Activated T-helper 1 cell treated with anti-CD3 and anti-CD28 coated beads, Interleukin-2, amount 50 U/mL, for 16 hours (primary cell): ENCODE measurements at regions not wholly inside any gene's neighbourhood (a gene's known extent, or its start where the extent isn't known, plus 50 kb on each side); places are given as distances from the start of the nearest gene placed in this dataset.
"Not testable (repeated sequence)": the region's sequence is repeated elsewhere in the genome, so short reads cannot be mapped to it uniquely, and the experiment has no call there.

Experiments
- DNase-seq, 2 donors: peaks; one replicate each; pipeline ENCODE4 v3.0.0-alpha.2; 2020; ENCODE audit warnings: low read depth in 1 of 2, low spot score in 1 of 2

- no peak for DNase-seq
Observed at GRCh38 chr4:138522366-138522765, 280.2 kb upstream of the SLC7A11 start.

GRCh38 chr4:138521809-138522208 is 279.7 kb upstream of the SLC7A11 start:
- no peak for DNase-seq

- no peak for DNase-seq
Observed at GRCh38 chr4:138519436-138519835, 277.3 kb upstream of the SLC7A11 start.

GRCh38 chr4:138513535-138513934 is 271.4 kb upstream of the SLC7A11 start:
- no peak for DNase-seq

- no peak for DNase-seq
Observed at GRCh38 chr4:138512756-138513155, 270.6 kb upstream of the SLC7A11 start.

- no peak for DNase-seq
Observed at GRCh38 chr4:138510053-138510452, 267.9 kb upstream of the SLC7A11 start.

GRCh38 chr4:138509346-138509745 is 267.2 kb upstream of the SLC7A11 start:
- DNase-seq = no peak

- no peak for DNase-seq
Observed at GRCh38 chr4:138507522-138507921, 265.4 kb upstream of the SLC7A11 start.

- no peak for DNase-seq
Observed at GRCh38 chr4:138501614-138502013, 259.5 kb upstream of the SLC7A11 start.

- no peak for DNase-seq
Observed at GRCh38 chr4:138500869-138501268, 258.7 kb upstream of the SLC7A11 start.

- no peak for DNase-seq
Observed at GRCh38 chr4:138499627-138500026, 257.5 kb upstream of the SLC7A11 start.

- DNase-seq = no peak
Observed at GRCh38 chr4:138494931-138495330, 252.8 kb upstream of the SLC7A11 start.

- DNase-seq = no peak
Observed at GRCh38 chr4:138494116-138494515, 252.0 kb upstream of the SLC7A11 start.

- DNase-seq = no peak
Observed at GRCh38 chr4:138492176-138492575, 250.0 kb upstream of the SLC7A11 start.

GRCh38 chr4:138488533-138488932 is 246.4 kb upstream of the SLC7A11 start:
- DNase-seq = no peak

GRCh38 chr4:138487670-138488069 is 245.5 kb upstream of the SLC7A11 start:
- DNase-seq = no peak

- DNase-seq = no peak
Observed at GRCh38 chr4:138487230-138487629, 245.1 kb upstream of the SLC7A11 start.

GRCh38 chr4:138485498-138485897 is 243.3 kb upstream of the SLC7A11 start:
- no peak for DNase-seq

GRCh38 chr4:138475116-138475515 is 233.0 kb upstream of the SLC7A11 start:
- DNase-seq = no peak

- no peak for DNase-seq
Observed at GRCh38 chr4:138473339-138473738, 231.2 kb upstream of the SLC7A11 start.

- DNase-seq = no peak
Observed at GRCh38 chr4:138460477-138461414, 218.6 kb upstream of the SLC7A11 start.

GRCh38 chr4:138458751-138459150 is 216.6 kb upstream of the SLC7A11 start:
- DNase-seq = no peak

- DNase-seq = not testable (repeated sequence)
Observed at GRCh38 chr4:138456349-138456748, 214.2 kb upstream of the SLC7A11 start.
